SH-SY5Y (cell line): ENCODE measurements at regions not wholly inside any gene's neighbourhood (a gene's known extent, or its start where the extent isn't known, plus 50 kb on each side); places are given as distances from the start of the nearest gene placed in this dataset.

ENCODE experiments used
- GATA2 ChIP-seq: IDR thresholded peaks from 2 replicates; pipeline ENCODE4 v1.6.1; 2011; ENCODE audit warnings: mild to moderate bottlenecking, low read depth, low read length
- GATA3 ChIP-seq: IDR thresholded peaks from 2 replicates; pipeline ENCODE4 v1.6.1; 2011; ENCODE audit warnings: low read depth, mild to moderate bottlenecking, low read length, moderate library complexity

DNA sequence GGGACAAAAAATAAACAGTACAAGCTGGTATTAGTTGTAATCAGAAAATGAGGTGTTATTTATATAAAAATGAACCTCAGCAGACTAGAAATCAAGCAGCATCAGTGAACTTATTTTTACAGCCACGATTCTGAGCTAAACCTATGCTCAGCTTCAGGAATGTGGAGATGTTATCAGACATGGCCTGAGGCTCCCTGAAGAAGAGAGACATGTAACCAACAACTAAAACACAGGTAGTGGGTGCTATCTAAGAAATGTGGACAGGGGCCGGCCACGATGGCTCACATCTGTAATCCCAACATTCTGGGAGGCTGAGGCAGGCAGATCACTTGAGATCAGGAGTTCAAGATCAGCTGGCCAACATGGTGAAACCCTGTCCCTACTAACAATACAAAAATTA lies 534.3 kb downstream of the VRK1 start:
- TF ChIP-seq GATA3 (no peak), GATA2 (no peak)
